ENCODE measurements at regions not wholly inside any gene's neighbourhood (a gene's known extent, or its start where the extent isn't known, plus 50 kb on each side); places are given as distances from the start of the nearest gene placed in this dataset.

DNA sequence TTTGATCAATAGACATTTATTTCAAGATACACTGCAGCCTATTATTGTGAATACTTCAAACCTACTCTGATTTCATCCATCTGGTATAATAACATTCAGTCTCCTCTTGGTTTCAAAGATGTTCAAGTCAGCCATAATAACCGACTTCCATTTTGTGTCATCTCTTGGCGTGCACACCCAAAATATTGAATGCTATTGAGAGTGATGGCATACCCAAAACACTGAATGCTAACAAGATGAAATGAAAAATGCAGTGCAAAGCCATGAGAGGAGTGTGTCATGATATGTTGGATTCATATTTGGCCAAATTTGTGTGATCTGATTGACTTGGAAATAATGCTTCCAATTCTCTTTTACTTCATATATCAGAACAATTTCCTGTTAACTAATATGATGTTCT, 181.2 kb upstream of the PCDH17 start:
- no peak for DNase-seq

GRCh38 chr13:57452228-57452627, 179.3 kb upstream of the PCDH17 start:
- DNase-seq: no peak

- no peak for DNase-seq
These were observed 161.1 kb upstream of the PCDH17 start for GRCh38 chr13:57470491-57470890.

DNA sequence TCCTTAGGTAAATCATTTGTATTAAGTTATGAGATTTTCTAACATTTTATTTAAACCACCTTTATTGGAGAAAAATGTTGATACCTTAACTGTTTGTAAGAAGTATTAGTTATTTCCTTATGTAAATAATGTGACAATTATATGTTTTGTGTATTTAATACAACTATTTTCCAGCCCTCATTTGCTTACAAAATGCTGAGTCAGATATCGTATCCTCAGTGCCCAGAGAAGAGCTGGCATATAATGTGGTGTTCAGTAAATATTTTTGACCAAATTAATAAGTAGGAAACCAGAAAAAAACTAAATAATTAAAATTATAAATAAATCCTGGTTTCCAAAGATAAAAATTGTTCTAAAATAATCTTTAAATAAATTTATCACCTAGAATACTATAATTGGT, 140.2 kb upstream of the PCDH17 start:
- DNase-seq: no peak

DNA sequence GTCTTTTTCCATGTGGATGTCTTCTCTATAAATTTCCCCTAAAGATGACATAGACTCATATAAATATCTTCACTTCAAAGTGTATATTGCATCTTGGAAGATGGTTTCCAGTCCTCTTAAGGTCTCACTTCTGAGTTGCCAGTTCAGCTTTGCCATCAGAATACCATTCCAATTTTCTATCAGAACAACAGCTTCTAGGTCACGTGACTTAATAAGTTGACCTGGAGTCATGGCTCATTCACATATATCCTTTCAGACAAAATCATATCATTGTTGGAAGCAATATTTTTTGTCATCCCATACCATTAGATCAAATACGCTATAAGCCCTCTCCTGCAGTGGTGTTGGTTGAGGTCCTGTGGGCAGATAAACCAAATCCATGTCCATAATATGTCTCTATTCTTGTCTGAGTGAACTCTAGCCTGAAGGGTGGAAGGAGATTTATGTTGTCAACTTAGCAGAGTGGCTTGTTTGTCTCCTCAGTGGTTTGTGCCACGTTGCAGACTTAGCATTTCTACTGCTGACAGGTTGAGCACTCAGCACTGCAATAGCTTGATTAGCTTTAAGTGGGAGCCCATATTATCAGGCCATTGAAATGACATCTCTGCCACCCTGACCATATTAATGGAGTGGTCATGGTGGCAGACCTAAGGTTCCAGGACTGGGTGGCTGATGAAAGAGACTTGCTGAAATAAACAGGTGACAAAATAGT, 123.6 kb upstream of the PCDH17 start:
- DNase-seq: no peak

GRCh38 chr13:57511603-57512002, 119.9 kb upstream of the PCDH17 start:
- no peak for DNase-seq

GRCh38 chr13:57527114-57527735, 104.3 kb upstream of the PCDH17 start:
- DNase-seq: no peak

DNA sequence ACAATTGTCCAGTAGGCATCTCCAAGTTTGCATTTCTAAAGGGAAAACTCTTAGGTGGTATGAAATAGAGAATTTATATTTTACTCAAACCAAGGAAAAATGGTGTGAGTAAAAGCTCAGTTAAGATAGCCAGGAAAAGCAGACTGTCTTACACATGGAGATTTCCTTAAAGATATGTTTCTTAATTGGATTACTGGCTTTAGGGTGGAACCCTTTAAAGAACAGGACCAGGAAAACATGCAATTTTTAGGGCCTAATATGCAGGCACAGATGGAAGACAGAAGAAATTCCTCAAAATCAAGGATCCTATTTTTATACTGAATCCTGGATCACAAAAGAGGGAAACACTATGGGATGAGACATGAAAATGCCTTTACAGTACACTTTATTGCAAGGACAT, 100.3 kb upstream of the PCDH17 start:
- DNase-seq: no peak

- DNase-seq: no peak
These were observed 84.6 kb upstream of the PCDH17 start for GRCh38 chr13:57546942-57547341.

DNA sequence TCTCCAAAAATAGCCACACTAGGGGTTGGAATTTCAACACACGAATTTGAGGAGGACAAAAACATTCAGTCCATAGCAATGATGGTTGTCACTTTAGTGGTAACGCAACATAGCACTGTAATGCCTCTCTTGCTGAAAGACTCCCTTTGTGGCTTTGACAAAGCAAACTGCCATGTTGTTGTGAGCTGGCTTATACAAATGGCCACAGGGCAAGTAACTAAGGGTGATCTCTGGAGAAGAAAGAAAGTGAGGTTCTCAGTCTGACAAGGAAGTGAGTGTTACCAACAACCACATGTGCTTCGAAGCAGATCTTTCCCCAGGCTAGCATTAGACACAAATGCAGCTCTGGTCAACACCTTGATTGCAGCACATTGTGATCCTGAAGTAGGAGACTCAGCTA, 79.1 kb upstream of the PCDH17 start:
- DNase-seq: no peak

- DNase-seq: no peak
These were observed 77.6 kb upstream of the PCDH17 start for GRCh38 chr13:57553932-57554331.

GRCh38 chr13:57558051-57558467, 73.5 kb upstream of the PCDH17 start:
- DNase-seq: peak; percentile 72

DNA sequence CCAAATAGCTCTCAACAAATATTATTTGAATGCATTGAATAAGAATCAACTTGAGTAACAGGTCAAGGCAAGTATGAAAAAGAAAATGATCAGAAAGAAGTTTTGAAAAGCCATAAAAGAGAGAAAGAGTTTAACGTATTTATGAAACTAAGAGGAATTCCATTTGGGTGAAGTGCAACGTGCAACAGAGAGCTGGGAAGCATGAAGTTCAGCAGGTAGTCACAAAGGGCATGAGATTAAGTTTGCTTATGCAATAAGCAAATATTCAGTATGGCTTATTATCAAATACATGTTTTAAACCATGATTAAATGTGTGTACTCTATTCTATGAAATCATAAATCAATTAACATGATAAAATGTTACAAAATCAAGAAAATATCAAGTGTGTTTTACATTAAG, 62.7 kb upstream of the PCDH17 start:
- DNase-seq: no peak

GRCh38 chr13:57569986-57570385, 61.6 kb upstream of the PCDH17 start:
- DNase-seq: no peak

Data from NCI-H748 treated with DMSO at 0.1 percent for 48 hours (cell line).